Panc1 (cell line): ENCODE measurements at regions not wholly inside any gene's neighbourhood (a gene's known extent, or its start where the extent isn't known, plus 50 kb on each side); places are given as distances from the start of the nearest gene placed in this dataset.

ENCODE experiments used
- ATAC-seq: fragments of 200-7000 bp; cut with Tn5 transposase; 2 replicates; pipeline ENCODE4 v1.9.1; 2020; ENCODE audit warnings: mild to moderate bottlenecking, moderate library complexity
- BruUV-seq: library from RNA; stranded (reverse); fragments of 400-500 nt; replicated peaks from 2 replicates; lab custom pipeline; 2021; lab: Mats Ljungman, UMichigan
- CTCF ChIA-PET: fragments of 300-600 bp; sonication (Branson Sonifier 250); formaldehyde crosslinking; loops from one replicate; lab custom pipeline; 2022; ENCODE audit warnings: antibody characterized with exemption; lab: Charles Lee
- POLR2A ChIA-PET: fragments of 300-600 bp; sonication (Branson Sonifier 250); formaldehyde crosslinking; loops from one replicate; lab custom pipeline; 2022; ENCODE audit warnings: antibody characterized with exemption; lab: Charles Lee
- DNase-seq: peaks from one replicate; pipeline ENCODE4 v3.0.0-alpha.2; 2010; ENCODE audit warnings: low read depth, low spot score
- H3K27ac ChIP-seq: 2 replicates; pipeline ENCODE4 v1.5.1; 2011; ENCODE audit warnings: mild to moderate bottlenecking, low read length, inconsistent platforms
- H3K27me3 ChIP-seq: fragments of 200-500 bp; sonication (Bioruptor generic); 2 replicates; pipeline ENCODE4 v1.6.0; 2014; ENCODE audit warnings: low read length, inconsistent platforms; ENCODE audit not compliant: control insufficient read depth, insufficient read depth
- H3K36me3 ChIP-seq: fragments of 200-500 bp; sonication (Bioruptor generic); 2 replicates; pipeline ENCODE4 v1.5.1; 2014; ENCODE audit warnings: inconsistent platforms, mild to moderate bottlenecking, low read length, moderate library complexity; ENCODE audit not compliant: control insufficient read depth, insufficient read depth
- H3K4me1 ChIP-seq: 2 replicates; pipeline ENCODE4 v1.5.1; 2011; ENCODE audit warnings: inconsistent platforms, mild to moderate bottlenecking, low read length, moderate library complexity; ENCODE audit not compliant: control insufficient read depth, insufficient read depth
- H3K4me3 ChIP-seq, 2 experiments: 2 replicates each; pipeline ENCODE4 v1.5.1; 2011 to 2012; ENCODE audit warnings: low read depth in 2 of 2, low read length in 2 of 2, mild to moderate bottlenecking in 2 of 2, inconsistent platforms in 1 of 2, moderate library complexity in 1 of 2
- H3K9me3 ChIP-seq: fragments of 200-500 bp; sonication (Bioruptor generic); 2 replicates; pipeline ENCODE4 v1.5.1; 2014; ENCODE audit warnings: low read depth, mild to moderate bottlenecking, inconsistent platforms, low read length, moderate library complexity; ENCODE audit not compliant: control insufficient read depth, insufficient read depth
- CTCF ChIP-seq: fragments of 450-650 bp; IDR thresholded peaks from 2 replicates; pipeline ENCODE4 v1.5.1; 2017; ENCODE audit warnings: mild to moderate bottlenecking
- POLR2AphosphoS5 ChIP-seq: IDR thresholded peaks from 2 replicates; pipeline ENCODE4 v1.6.1; 2012; ENCODE audit warnings: mild to moderate bottlenecking, low read depth, low read length, moderate library complexity
- REST ChIP-seq, 2 experiments: IDR thresholded peaks; 2 replicates each; pipeline ENCODE4 v1.6.1; 2011 to 2012; ENCODE audit warnings: low read depth in 2 of 2, control low read depth in 1 of 2, low read length in 1 of 2, mild to moderate bottlenecking in 1 of 2, moderate library complexity in 1 of 2; ENCODE audit not compliant: insufficient read depth in 1 of 2
- SIN3A ChIP-seq: IDR thresholded peaks from 2 replicates; pipeline ENCODE4 v1.6.1; 2012; ENCODE audit warnings: low read depth, mild to moderate bottlenecking, low read length, moderate library complexity, borderline replicate concordance; ENCODE audit not compliant: insufficient read depth
- TCF7L2 ChIP-seq: IDR thresholded peaks from 2 replicates; pipeline ENCODE4 v1.6.1; 2011; ENCODE audit warnings: mild to moderate bottlenecking, low read depth, low read length, inconsistent platforms
- in situ Hi-C: cut with HindIII; loops from 2 replicates; pipeline ENCODE4 v1.10.0; 2016; ENCODE audit warnings: low sequenced_read_pairs, low pct_unique_long_range_greater_than_20kb
- intact Hi-C: fragments of 100-400 bp; cut with micrococcal nuclease; formaldehyde crosslinking; loops from one replicate; pipeline ENCODE4 v1.10.0; 2022; ENCODE audit not compliant: unreplicated experiment

GRCh38 chr7:26549281-26549944 lies 257.8 kb downstream of the SNX10 start:
- no peaks in the 10 kb centered on the region for H3K36me3 ChIP-seq
- in situ Hi-C loops, result no loop called here
- DNase-seq, result no peak
- no TSS peak for BruUV-seq
- peaks cover 5% of the 10 kb centered on the region; the same call in 1 of the 2 replicates for H3K27me3 ChIP-seq
- TF ChIP-seq POLR2AphosphoS5 (no peak), TCF7L2 (no peak), REST (IDR thresholded peaks at IDR 0.05; ENCODE audit: insufficient read depth in 1 of 2, low read depth in 2 of 2, low read length in 1 of 2) (no peak), CTCF (no peak)
- no peaks in the 10 kb centered on the region for H3K4me1 ChIP-seq
- no peak overlapping the region for H3K4me3 ChIP-seq
- intact Hi-C loops, result no loop called here
- H3K9me3 ChIP-seq, result no peaks in the 10 kb centered on the region
- H3K27ac ChIP-seq, result no peak overlapping the region
- peak; percentile 69 for ATAC-seq
- CTCF ChIA-PET, result no interaction called here
- POLR2A ChIA-PET, result no interaction called here

GRCh38 chr7:26550492-26550891 lies 258.8 kb downstream of the SNX10 start:
- DNase-seq (no peak), ATAC-seq (no peak)
- TF ChIP-seq SIN3A (no peak), CTCF (no peak), TCF7L2 (no peak), REST (IDR thresholded peaks at IDR 0.05; ENCODE audit: insufficient read depth in 1 of 2, low read depth in 2 of 2, low read length in 1 of 2) (no peak), POLR2AphosphoS5 (no peak)
- in situ Hi-C loops (no loop called here), intact Hi-C loops (no loop called here)
- no peaks in the 10 kb centered on the region for H3K9me3 ChIP-seq
- no peaks in the 10 kb centered on the region for H3K4me1 ChIP-seq
- H3K27ac ChIP-seq, result no peak overlapping the region
- H3K36me3 ChIP-seq, result no peaks in the 10 kb centered on the region
- H3K4me3 ChIP-seq, result no peak overlapping the region
- ChIA-PET CTCF (interaction anchor here (0.6 kb wide), 1 partner anchor 182 kb away, joined by 3 read pairs; no protein-coding TSS in a partner anchor), POLR2A (no interaction called here)
- H3K27me3 ChIP-seq, result peaks cover 2% of the 10 kb centered on the region; the same call in 1 of the 2 replicates
- no TSS peak for BruUV-seq
